Muscle layer of duodenum (tissue), 2 donors: ENCODE measurements at regions not wholly inside any gene's neighbourhood (a gene's known extent, or its start where the extent isn't known, plus 50 kb on each side); places are given as distances from the start of the nearest gene placed in this dataset.

Experiments used
- H3K27ac ChIP-seq: one replicate; pipeline ENCODE4 v1.7.0; 2013; ENCODE audit warnings: mild to moderate bottlenecking, low read length
- H3K27me3 ChIP-seq: one replicate; pipeline ENCODE4 v1.7.0; 2013; ENCODE audit warnings: low read depth, mild to moderate bottlenecking, control low read depth, low read length
- H3K36me3 ChIP-seq, 2 donors: one replicate each; pipeline ENCODE4 v1.7.0; 2013; ENCODE audit warnings: low read length in 2 of 2, control low read depth in 1 of 2, mild to moderate bottlenecking in 1 of 2; ENCODE audit not compliant: insufficient read depth in 2 of 2, control insufficient read depth in 1 of 2
- H3K4me1 ChIP-seq, 2 donors: one replicate each; pipeline ENCODE4 v1.7.0; 2013; ENCODE audit warnings: low read length in 2 of 2, mild to moderate bottlenecking in 2 of 2, control low read depth in 1 of 2, moderate library complexity in 1 of 2; ENCODE audit not compliant: insufficient read depth in 2 of 2, control insufficient read depth in 1 of 2
- H3K4me3 ChIP-seq, 2 donors: one replicate each; pipeline ENCODE4 v1.7.0; 2013; ENCODE audit warnings: low read length in 2 of 2, low read depth in 1 of 2, mild to moderate bottlenecking in 1 of 2
- H3K9me3 ChIP-seq, 2 donors: one replicate each; pipeline ENCODE4 v1.7.0; 2013; ENCODE audit warnings: low read length in 2 of 2, control low read depth in 1 of 2, mild to moderate bottlenecking in 1 of 2; ENCODE audit not compliant: control insufficient read depth in 1 of 2
- donor health status: healthy.

GRCh38 chr1:173128742-173129141 lies 78.0 kb upstream of the TNFSF18 start:
- no peaks in the 10 kb centered on the region for H3K27me3 ChIP-seq
- H3K4me3 ChIP-seq: no peak overlapping the region
- H3K9me3 ChIP-seq: no peaks in the 10 kb centered on the region
- no peak overlapping the region for H3K27ac ChIP-seq
- H3K4me1 ChIP-seq: peaks cover 0 to 3% of the 10 kb centered on the region in 2 donors
- no peaks in the 10 kb centered on the region for H3K36me3 ChIP-seq

- Histone ChIP-seq H3K4me3 (no peak overlapping the region), H3K9me3 (no peaks in the 10 kb centered on the region), H3K4me1 (peaks cover 7 to 11% of the 10 kb centered on the region in 2 donors), H3K36me3 (no peaks in the 10 kb centered on the region), H3K27me3 (no peaks in the 10 kb centered on the region), H3K27ac (no peak overlapping the region)
These were observed 76.9 kb upstream of the TNFSF18 start for GRCh38 chr1:173127369-173128307.

DNA sequence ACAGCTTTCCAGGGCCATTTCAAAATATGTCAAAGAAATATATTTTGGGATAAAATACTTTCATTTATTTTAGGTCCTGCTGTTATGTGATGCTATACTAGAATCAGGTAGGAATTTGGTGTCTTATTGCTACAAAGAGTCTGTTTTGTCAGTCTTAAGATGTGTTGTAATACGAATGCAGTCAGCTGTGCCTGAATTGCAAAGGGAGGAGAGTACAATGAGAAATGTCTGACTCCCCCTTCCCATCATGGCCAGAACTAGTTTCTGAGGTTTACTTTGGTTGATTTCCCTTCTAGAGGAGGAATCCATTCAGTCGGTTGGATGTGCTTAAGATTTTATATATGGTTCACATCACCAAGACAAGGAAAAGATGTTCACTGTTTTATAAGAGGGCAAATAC lies 75.7 kb upstream of the TNFSF18 start:
- H3K27me3 ChIP-seq: no peaks in the 10 kb centered on the region
- no peaks in the 10 kb centered on the region for H3K9me3 ChIP-seq

GRCh38 chr1:173122958-173123852 lies 72.5 kb upstream of the TNFSF18 start:
- H3K36me3 ChIP-seq: no peaks in the 10 kb centered on the region
- H3K27ac ChIP-seq: peak overlapping the region; percentile 93
- H3K4me3 ChIP-seq: peak overlapping the region; percentile 32 to 47
- H3K4me1 ChIP-seq: peaks cover 13 to 16% of the 10 kb centered on the region in 2 donors
- no peaks in the 10 kb centered on the region for H3K9me3 ChIP-seq
- no peaks in the 10 kb centered on the region for H3K27me3 ChIP-seq

More for the DNA sequence above, 75.7 kb upstream of the TNFSF18 start:
- Histone ChIP-seq H3K4me3 (no peak overlapping the region), H3K27ac (no peak overlapping the region), H3K36me3 (no peaks in the 10 kb centered on the region), H3K4me1 (peaks cover 13 to 19% of the 10 kb centered on the region in 2 donors)

DNA sequence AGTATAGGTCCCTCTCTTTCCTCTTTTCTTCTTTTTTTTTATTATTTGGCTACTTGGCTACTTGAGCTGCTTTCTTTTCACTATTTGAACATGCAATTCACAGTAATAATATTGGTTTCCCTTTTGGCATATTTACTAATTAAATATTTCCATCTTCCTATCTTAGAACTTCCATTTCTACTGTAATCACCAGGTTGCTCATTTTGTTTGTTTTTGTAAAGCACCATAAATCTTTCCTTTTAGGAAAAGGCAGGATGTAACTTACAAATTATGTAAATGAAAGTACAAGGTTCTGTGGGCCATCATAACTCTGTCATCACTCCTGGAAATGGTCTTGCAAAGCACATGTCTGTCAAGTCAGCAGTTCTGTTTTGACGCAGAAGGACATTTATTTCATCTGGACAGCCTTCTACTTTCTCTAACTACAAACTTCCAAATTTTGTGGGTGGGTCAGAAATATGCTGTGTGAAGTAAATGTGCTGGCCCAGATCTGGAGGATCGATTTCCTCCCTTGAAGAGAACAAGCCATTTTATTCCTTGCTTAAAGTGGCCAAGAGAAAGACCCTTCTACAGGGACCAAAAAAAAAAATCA lies 71.7 kb upstream of the TNFSF18 start:
- Histone ChIP-seq H3K27me3 (no peaks in the 10 kb centered on the region), H3K36me3 (no peaks in the 10 kb centered on the region), H3K9me3 (no peaks in the 10 kb centered on the region), H3K27ac (peak overlapping the region; percentile 93), H3K4me1 (peaks cover 13 to 16% of the 10 kb centered on the region in 2 donors), H3K4me3 (peak overlapping the region; percentile 32 to 47)

GRCh38 chr1:173118404-173118803 lies 67.7 kb upstream of the TNFSF18 start:
- no peaks in the 10 kb centered on the region for H3K36me3 ChIP-seq
- no peak overlapping the region for H3K4me3 ChIP-seq
- no peaks in the 10 kb centered on the region for H3K9me3 ChIP-seq
- H3K4me1 ChIP-seq: peaks cover 13 to 14% of the 10 kb centered on the region in 2 donors
- H3K27ac ChIP-seq: no peak overlapping the region
- H3K27me3 ChIP-seq: no peaks in the 10 kb centered on the region

- Histone ChIP-seq H3K9me3 (no peaks in the 10 kb centered on the region), H3K4me1 (peaks cover 8 to 9% of the 10 kb centered on the region in 2 donors), H3K27me3 (no peaks in the 10 kb centered on the region), H3K36me3 (no peaks in the 10 kb centered on the region), H3K27ac (no peak overlapping the region), H3K4me3 (no peak overlapping the region)
These were observed 67.0 kb upstream of the TNFSF18 start for GRCh38 chr1:173117761-173118160.

- Histone ChIP-seq H3K4me1 (peaks cover 2 to 3% of the 10 kb centered on the region in 2 donors), H3K27me3 (no peaks in the 10 kb centered on the region), H3K36me3 (no peaks in the 10 kb centered on the region), H3K4me3 (no peak overlapping the region), H3K9me3 (no peaks in the 10 kb centered on the region), H3K27ac (no peak overlapping the region)
These were observed 66.4 kb upstream of the TNFSF18 start for GRCh38 chr1:173117108-173117633.

DNA sequence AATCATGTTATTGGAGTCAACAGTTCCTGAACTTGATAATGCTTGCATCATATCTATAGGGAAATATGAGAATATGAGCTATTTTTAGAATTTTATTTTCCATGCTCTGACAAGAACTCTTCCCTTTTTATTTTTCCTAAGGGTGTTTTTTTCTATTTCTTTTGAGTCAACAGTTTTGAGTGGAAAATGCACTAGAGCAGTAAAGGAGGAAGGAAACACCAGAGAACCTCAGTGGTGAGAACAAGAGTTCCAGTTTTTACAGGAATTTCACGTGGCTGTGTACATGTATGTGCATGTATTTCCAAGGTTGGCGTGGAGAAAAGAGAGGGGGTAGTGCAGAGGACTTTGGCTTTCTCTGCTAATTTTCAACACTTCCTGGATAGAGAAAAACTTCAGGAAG lies 63.6 kb upstream of the TNFSF18 start:
- no peaks in the 10 kb centered on the region for H3K4me1 ChIP-seq
- H3K9me3 ChIP-seq: no peaks in the 10 kb centered on the region
- no peaks in the 10 kb centered on the region for H3K27me3 ChIP-seq
- no peak overlapping the region for H3K4me3 ChIP-seq
- H3K27ac ChIP-seq: no peak overlapping the region
- no peaks in the 10 kb centered on the region for H3K36me3 ChIP-seq

DNA sequence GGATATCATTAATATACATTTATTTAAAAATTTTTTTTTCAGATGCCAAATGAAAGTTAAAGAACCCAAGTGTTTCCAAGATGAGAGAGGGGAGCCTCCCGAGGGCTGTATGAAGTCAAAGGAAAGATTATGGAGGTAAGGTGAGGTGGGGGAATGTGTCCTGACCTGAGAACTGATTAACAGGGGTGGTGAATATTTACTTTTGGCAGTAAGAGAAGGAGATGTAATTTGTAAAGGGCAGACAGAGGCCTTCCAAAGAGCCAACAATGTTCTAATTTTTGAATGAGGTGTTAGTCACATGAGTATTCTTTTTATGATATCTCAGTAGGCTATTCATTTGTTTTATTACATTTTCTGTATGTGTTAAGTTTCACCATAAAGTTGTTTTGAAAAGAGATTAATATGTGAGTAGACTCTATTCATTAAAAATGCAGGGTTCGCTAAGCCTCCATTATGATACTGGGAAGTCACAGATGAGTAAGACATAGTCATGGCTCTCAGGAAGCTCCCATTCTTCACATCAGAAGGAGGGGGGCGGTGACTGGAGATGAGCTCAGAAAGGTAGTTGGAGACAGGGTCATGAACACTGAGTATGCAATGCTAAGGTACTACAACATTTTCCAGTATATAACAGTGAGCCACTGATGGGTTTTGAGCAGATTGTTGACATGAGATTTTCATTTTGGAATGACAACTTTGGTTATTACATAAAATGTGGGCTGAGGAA lies 62.4 kb upstream of the TNFSF18 start:
- Histone ChIP-seq H3K9me3 (no peaks in the 10 kb centered on the region), H3K27me3 (no peaks in the 10 kb centered on the region), H3K36me3 (no peaks in the 10 kb centered on the region), H3K27ac (no peak overlapping the region), H3K4me1 (no peaks in the 10 kb centered on the region), H3K4me3 (no peak overlapping the region)
